GM13977 (cell line): ENCODE measurements at regions not wholly inside any gene's neighbourhood (a gene's known extent, or its start where the extent isn't known, plus 50 kb on each side); places are given as distances from the start of the nearest gene placed in this dataset.
A peak's percentile ranks its signal among the peaks of the same experiment; 100 is the strongest.
"Not testable (repeated sequence)": the region's sequence is repeated elsewhere in the genome, so short reads cannot be mapped to it uniquely, and the experiment has no call there.

Experiments used
- DNase-seq: peaks from one replicate; pipeline ENCODE4 v3.0.0; 2012; ENCODE audit warnings: low spot score
- in situ Hi-C: fragments of 300-500 bp; cut with MboI; formaldehyde crosslinking; loops from one replicate; pipeline ENCODE4 v1.12.0; 2022; ENCODE audit warnings: low sequenced_read_pairs, low pct_unique_long_range_greater_than_20kb, mixed read lengths, inconsistent platforms; ENCODE audit not compliant: unreplicated experiment
- TF ChIP-seq, protein P1 (sequence below): IDR thresholded peaks from 2 replicates; pipeline ENCODE4 v1.5.1; 2012; ENCODE audit warnings: mild to moderate bottlenecking, control low read depth; ENCODE audit not compliant: insufficient read depth; ENCODE audit errors: extremely low read depth, missing control alignments

DNA sequence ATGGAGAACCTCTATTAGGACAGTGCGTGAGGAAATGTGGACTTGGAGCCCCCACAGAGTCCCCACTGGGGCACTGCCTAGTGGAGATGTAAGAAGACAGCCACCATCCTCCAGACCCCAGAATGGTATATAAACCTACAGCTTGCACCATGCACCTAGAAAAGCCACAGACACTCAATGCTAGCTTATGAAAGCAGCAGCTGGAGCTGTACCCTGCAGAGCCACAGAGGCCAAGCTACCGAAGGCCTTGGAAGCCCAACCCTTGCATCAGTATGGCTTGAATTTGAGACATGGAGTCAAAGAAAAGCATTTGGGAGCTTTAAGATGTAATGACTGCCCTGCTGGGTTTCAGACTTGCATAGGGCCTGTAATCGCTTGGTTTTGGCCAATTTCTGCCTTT lies 361.3 kb downstream of the ZNF248 start:
- DNase-seq: no peak
- in situ Hi-C loops: no loop called here

DNA sequence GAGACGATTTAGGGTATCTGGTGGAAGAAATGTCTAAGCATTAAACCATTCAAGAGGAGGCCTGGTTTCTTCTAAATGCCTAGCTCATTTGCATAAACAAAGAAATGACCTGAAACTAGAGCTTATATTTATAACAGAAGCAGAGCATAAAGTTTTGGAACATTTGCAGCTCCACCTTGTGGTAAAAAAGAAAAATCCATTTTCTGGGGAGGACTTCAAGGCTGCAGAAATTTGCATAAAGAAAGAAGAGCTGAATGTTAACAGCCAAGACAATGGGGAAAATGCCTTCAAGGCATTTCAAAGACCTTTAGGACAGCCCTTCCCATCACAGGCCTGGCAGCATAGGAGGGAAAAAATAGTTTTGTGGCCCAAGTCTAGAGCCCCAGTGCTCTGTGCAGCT lies 362.0 kb downstream of the ZNF248 start:
- in situ Hi-C loops: no loop called here
- no peak for DNase-seq
- TF ChIP-seq, protein P1, sequence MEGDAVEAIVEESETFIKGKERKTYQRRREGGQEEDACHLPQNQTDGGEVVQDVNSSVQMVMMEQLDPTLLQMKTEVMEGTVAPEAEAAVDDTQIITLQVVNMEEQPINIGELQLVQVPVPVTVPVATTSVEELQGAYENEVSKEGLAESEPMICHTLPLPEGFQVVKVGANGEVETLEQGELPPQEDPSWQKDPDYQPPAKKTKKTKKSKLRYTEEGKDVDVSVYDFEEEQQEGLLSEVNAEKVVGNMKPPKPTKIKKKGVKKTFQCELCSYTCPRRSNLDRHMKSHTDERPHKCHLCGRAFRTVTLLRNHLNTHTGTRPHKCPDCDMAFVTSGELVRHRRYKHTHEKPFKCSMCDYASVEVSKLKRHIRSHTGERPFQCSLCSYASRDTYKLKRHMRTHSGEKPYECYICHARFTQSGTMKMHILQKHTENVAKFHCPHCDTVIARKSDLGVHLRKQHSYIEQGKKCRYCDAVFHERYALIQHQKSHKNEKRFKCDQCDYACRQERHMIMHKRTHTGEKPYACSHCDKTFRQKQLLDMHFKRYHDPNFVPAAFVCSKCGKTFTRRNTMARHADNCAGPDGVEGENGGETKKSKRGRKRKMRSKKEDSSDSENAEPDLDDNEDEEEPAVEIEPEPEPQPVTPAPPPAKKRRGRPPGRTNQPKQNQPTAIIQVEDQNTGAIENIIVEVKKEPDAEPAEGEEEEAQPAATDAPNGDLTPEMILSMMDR: peak; percentile 23

More for the DNA sequence above, 361.3 kb downstream of the ZNF248 start:
- TF ChIP-seq, protein P1: no peak

DNA sequence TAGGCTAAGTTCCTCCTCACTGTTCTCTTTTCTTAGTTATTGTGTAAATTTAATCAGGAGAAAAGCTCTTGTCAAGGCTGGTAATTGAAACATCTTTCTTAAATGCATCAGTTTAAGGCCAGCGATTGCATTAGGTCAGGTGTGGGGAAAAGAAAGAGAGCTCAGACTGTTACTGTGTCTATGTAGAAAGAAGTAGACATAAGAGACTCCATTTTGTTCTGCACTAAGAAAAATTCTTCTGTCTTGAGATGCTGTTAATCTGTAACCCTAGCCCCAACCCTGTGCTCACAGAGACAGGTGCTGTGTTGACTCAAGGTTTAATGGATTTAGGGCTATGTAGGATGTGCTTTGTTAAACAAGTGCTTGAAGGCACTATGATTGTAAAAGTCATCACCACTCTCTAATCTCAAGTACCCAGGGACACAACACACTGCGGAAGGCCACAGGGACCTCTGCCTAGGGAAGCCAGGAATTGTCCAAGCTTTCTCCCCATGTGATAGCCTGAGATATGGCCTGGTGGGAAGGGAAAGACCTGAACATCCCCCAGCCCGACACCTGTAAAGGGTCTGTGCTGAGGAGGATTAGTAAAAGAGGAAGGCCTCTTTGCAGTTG lies 364.1 kb downstream of the ZNF248 start:
- in situ Hi-C loops, DNase-seq: not testable (repeated sequence)

DNA sequence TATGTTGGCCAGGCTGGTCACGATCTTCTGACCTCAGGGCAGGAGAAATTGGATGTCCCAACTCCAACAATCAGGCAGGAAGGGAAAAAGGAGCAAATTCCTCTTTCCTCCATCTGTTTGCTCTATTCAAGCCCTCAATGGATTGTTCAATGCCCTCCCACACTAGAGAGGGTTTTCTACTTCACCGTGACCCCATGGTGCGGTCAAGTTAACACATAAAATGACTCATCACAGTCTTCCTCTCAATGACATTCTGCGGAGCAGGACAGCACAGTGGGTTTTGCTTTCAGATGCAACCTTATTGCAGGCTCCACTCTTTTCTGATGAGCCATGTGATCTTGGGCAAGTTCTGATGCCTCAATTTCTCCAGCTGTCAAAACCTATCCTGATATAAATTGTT lies 364.9 kb downstream of the ANKRD30A start:
- no peak for DNase-seq
- in situ Hi-C loops: no loop called here
- TF ChIP-seq, protein P1: no peak

DNA sequence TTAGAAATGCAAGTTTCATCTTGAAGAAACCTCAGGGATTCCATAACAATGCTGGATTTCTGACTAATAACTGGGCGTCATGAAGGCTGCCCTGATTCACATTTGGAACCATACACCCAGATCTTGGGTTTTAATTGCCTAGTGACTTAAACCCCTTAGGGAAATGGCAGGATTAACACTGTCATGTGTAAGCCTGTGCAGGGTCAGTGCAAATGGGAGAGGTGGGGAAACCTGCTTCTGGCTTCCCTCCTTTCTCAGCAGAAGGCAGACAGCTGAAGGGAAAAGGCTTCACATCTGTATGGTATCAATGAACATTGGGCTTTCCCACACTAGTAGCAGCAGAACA lies 364.2 kb downstream of the ANKRD30A start:
- no peak for DNase-seq
- TF ChIP-seq, protein P1: no peak
- in situ Hi-C loops: no loop called here

DNA sequence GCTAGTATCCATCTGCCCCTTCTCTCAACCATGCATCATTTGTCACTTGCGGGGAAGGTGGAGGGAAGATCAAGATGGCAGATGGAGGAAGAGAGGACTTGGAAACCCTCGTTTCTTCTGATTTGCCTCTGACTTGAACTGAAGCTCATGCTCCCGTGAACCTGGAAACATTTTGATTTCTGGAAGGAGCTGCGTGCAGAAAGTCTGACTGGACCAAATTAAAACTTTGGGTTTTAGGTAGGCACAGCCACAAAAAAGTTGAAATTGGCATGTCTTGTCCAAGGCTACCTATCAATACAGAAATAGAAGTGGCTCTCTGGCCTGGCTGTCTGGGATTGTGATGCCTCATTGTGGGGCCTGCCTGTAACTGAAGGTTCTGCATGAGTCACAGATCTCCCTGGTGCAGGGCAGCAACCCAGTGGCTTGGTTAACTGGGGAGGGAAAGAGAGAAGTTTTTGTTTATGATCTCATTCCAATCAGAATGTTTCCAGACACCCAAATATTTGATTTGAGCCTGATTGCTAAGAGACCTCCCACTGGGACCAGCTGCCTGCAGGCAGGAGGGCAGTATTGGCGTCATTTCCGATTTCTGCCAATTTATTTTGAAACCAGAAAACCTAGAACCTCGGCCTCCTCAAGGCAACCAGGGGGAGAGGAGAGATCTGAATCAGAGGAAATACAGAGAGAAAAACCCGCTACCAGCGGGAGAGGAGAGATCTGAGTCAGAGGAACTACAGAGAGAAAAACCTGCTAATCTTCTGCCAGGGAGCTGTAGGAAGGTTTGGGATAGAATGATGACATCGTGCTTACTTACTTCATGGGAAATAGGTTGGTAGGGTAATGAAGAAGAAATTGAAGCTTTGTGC lies 363.6 kb downstream of the ANKRD30A start:
- in situ Hi-C loops: no loop called here
- TF ChIP-seq, protein P1: no peak
- DNase-seq: no peak

DNA sequence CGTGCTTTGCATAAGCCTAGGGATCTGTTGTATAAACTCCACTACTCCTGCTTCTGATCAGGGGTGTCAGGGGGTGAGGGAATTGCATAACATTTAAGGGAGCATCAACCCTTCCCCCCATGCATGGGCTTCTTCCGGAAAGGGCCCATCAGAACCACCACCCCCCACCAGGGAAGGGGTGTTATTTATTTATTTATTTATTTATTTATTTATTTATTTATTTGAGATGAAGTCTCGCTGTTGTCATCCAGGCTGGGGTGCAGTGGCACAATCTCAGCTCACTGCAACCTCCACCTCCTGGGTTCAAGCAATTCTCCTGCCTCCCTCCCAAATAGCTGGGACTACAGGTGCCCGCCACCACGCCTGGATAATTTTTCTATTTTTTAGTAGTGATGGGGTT lies 355.2 kb downstream of the ANKRD30A start:
- in situ Hi-C loops, DNase-seq: not testable (repeated sequence)
